ENCODE measurements at regions not wholly inside any gene's neighbourhood (a gene's known extent, or its start where the extent isn't known, plus 50 kb on each side); places are given as distances from the start of the nearest gene placed in this dataset.
A peak's percentile ranks its signal among the peaks of the same experiment; 100 is the strongest.

DNA sequence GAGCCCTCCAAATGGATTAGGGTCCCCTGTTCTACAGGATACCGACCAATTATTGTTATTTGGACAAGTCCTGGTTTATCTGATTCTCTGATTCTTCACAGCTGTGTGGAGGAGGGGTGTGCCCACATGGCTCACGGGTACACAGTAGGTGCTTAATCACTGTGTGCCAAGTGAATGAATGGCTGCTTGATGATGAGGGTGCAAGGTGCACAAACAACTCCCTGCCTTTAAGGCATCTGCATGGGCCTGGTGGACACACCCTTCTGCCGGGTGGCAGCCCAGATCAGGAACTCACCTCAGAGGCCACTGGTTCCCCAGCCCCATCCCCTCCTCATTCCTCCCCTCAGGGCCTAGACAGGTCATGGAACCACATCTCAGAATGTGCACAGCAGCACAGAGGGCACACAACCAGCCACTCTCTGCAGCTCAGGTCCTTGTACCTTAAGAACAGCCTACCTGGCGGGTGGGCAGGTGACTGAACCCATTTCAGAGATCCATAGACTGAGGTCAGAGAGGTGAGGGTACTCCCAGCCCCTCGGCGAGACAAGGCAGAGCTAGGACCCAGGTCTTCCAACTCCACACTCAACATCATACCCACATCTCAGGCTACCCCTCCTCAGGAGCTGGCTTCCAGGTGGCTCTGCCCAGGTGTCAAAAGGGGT, 50.3 kb downstream of the SHANK2 start:
- no peak for DNase-seq (ENCODE audit: extremely low read depth in 1 of 11, low read depth in 9 of 11, low spot score in 4 of 11)

- DNase-seq (ENCODE audit: extremely low read depth in 1 of 11, low read depth in 9 of 11, low spot score in 4 of 11): no peak
Observed at GRCh38 chr11:71201231-71201630, 51.1 kb downstream of the SHANK2 start.

DNA sequence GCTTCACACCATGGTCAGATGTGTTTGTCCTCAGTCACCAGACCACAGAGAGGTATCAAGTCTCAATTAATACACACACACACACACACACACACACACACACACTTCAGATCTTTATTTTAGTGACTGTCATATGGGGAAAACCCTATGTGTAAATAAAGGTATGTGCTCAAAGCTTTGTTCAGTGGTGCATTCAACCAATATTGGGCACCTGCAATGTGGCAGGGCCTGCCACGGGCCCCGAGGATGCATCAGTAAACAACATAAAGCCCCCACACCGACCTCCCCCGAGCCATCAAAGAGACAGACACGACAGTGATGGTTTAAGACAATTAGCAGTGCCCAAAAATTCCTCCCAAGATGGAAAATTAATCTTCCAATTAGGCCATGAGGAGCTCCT, 51.6 kb downstream of the SHANK2 start:
- DNase-seq (ENCODE audit: extremely low read depth in 1 of 11, low read depth in 9 of 11, low spot score in 4 of 11): no peak

DNA sequence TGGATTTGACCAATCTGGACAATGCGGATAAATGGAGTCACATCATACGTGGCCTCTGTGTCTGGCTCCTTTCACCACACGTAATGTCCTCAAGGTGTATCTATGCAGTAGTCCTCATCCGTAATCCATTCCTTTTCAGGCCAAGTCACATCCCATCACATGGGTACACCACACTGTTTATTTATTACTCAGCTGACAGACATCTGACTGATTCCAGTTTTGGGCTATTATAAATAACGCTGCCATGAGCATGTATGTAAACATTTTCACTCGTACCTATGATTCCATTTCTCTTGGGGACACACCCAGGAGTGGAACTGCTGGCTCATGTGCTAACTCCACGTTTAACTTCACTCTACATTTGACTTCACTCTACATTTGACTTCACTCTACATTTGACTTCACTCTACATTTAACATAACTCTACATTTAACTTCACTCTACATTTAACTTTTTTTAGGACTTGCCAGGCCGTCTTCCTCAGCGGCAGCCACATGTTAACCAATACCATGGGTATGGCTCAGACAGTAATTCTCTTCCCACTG, 52.1 kb downstream of the SHANK2 start:
- no peak for DNase-seq (ENCODE audit: extremely low read depth in 1 of 11, low read depth in 9 of 11, low spot score in 4 of 11)

GRCh38 chr11:71199226-71199820, 53.1 kb downstream of the SHANK2 start:
- peak in 3 of 11 donors; percentile 44 to 65 (median 50) for DNase-seq (ENCODE audit: extremely low read depth in 1 of 11, low read depth in 9 of 11, low spot score in 4 of 11)

GRCh38 chr11:71198823-71199165, 53.6 kb downstream of the SHANK2 start:
- no peak for DNase-seq (ENCODE audit: extremely low read depth in 1 of 11, low read depth in 9 of 11, low spot score in 4 of 11)

DNA sequence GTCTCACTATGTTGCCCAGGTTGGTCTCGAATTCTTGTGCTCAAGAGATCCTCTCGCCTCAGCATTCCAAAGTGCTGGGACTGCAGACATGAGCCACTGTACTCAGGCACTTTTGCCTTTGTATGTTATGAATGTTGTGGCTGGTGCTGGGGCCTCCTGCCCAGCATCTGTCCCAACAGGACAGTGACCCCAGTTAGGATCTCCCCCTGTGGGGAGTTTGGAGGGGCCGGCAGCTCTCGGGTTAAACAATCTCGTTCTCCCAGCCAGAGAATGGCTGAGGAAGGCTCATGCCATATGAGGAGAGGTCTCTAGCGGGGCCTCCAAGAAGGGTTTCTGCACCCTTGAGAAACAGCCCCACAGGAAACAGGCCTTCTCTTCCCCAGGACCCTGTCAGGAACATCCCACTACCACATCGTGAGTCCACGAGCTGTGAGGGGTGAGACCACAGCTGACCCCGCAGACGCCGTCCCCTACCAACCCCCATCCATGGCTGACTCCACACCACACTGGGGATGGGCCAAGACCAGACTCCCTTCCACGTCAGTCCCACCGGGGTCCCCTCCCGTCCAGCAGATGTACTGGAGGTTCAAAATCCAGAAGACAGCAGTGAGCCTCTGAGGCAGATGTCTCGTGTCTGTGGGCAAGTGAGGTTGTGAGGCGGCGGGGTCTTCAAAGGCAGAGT, 54.1 kb downstream of the SHANK2 start:
- no peak for DNase-seq (ENCODE audit: extremely low read depth in 1 of 11, low read depth in 9 of 11, low spot score in 4 of 11)

DNA sequence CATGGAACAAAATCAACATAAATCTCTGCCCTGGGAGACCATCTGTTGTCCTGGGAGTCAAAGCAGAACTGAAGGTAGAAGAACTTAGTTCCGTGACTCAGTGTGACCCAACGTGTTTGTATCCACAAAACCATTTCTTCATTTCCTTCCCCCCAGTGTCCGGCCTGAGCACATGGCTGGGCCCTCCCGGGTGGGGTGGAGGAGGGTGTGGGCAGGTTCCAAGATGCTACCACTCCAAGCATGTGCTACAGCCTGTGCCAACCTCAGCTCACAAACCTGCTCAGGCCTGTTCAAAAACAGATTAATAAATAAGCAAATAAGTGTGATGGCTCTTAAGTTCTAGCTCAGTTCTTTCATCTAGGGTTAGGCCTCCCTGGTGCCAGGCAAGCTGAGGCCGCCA, 55.3 kb downstream of the SHANK2 start:
- DNase-seq (ENCODE audit: extremely low read depth in 1 of 11, low read depth in 9 of 11, low spot score in 4 of 11): no peak

DNA sequence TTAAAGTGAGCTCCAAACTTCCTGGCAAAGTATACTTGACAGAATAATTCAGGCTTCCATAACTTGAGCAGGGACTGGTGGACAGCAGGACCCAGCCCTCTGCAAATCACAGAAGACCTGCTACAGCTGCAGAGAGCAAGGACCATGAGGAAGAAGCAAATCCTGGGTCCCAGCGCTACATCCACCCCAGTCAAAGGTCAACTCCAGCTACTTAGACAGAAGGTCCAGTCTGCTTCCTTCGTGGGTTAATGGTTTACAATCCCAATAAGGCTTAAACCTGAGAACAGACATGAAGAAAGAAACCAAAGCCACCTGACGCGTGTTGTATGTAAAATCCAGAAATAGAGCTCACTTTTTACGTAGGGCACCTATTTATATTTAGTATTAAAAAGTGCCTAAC, 57.7 kb downstream of the SHANK2 start:
- DNase-seq (ENCODE audit: extremely low read depth in 1 of 11, low read depth in 9 of 11, low spot score in 4 of 11): no peak

DNA sequence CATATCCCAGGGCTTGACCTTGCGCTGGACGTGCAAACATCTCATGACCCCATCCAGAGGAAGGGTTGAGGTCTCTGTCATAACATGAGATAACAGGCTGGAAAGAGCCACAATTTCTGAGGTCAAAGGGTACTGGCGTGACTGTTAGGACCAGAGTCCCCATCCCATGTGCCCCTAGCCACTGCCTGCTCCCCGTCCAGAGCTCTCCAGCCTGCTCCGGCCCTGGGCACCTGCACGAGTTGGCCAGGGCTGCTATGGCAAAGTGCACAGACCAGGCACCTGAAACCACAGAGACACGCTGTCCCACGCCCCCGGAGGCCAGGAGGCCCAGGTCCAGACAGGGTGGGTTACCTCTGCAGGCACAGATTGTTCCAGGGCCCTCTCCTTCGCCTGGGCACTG, 58.9 kb downstream of the SHANK2 start:
- no peak for DNase-seq (ENCODE audit: extremely low read depth in 1 of 11, low read depth in 9 of 11, low spot score in 4 of 11)

GRCh38 chr11:71192629-71193028, 59.7 kb downstream of the SHANK2 start:
- DNase-seq (ENCODE audit: extremely low read depth in 1 of 11, low read depth in 9 of 11, low spot score in 4 of 11): no peak

GRCh38 chr11:71191201-71191600, 61.2 kb downstream of the SHANK2 start:
- no peak for DNase-seq (ENCODE audit: extremely low read depth in 1 of 11, low read depth in 9 of 11, low spot score in 4 of 11)

- no peak for DNase-seq (ENCODE audit: extremely low read depth in 1 of 11, low read depth in 9 of 11, low spot score in 4 of 11)
Observed at GRCh38 chr11:71190551-71190950, 61.8 kb downstream of the SHANK2 start.

DNA sequence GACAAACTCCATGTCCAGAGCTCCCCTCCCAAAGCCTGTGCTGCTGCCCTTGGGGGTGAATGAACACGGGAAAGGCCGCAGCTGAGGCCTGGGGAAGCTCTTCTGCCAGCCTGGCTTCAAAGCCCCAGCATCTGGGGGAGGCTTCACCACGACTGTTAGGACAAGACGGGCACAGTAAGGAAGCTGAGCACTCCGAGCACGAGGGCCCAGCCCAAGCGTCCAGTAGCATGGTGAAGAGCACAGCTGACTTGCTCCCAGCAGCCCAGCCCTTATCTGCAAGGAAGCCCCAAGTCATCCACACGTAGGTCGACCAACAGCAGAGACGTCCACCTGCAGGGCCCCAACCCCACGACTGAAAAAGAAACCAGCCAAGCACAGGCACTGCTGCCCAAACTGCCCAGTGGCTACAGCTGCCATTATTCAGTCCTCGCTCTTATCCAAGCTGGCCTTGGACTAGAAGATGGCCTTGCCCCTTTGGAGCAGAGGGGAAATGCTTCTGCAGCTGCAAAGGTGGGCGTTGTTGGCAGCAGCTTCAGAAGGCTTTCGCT, 62.5 kb downstream of the SHANK2 start:
- DNase-seq (ENCODE audit: extremely low read depth in 1 of 11, low read depth in 9 of 11, low spot score in 4 of 11): no peak

GRCh38 chr11:71188886-71189767, 63.2 kb downstream of the SHANK2 start:
- no peak for DNase-seq (ENCODE audit: extremely low read depth in 1 of 11, low read depth in 9 of 11, low spot score in 4 of 11)

DNA sequence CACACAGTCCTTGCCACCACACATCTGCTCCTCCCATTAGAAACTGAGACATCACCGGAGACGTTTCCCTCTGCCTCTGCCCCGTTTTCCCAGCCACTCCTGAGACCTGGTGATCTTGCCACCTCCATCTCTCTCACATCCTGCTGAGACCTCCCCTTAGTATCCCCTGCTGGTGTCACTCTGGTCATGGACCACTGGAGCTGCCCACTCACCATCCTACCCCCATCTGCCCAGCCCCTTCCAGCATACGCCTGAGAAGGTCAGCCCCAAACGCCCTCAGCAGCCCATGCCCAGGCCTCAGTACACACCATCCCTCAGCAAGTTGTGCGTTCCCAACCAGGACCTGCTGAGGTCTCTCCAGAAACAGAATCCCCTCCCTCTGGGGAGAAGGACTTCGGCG, 64.3 kb downstream of the SHANK2 start:
- DNase-seq (ENCODE audit: extremely low read depth in 1 of 11, low read depth in 9 of 11, low spot score in 4 of 11): no peak

DNA sequence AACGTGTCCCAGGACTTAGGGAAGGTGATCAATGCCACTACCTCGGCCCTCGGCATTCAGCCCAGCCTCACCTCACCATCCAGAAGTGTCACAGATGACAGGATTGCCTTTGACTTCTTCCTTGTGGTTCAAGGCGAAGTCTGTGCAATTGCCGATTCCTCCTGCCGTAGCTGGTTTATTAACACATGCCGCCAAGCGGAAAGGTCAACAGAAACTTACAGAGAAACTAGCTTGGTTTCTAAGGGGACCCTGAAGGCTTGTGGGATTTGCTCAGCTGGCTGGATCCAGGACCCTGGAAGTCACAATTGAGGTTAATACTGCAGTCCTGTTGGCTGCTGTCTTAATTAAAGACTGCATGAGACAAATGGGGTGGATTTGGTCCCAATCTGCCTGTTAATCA, 65.6 kb downstream of the SHANK2 start:
- peak in 1 of 11 donors; percentile 53 for DNase-seq (ENCODE audit: extremely low read depth in 1 of 11, low read depth in 9 of 11, low spot score in 4 of 11)

- no peak for DNase-seq (ENCODE audit: extremely low read depth in 1 of 11, low read depth in 9 of 11, low spot score in 4 of 11)
Observed at GRCh38 chr11:71185411-71185810, 67.0 kb downstream of the SHANK2 start.

Measured in renal cortex interstitium (tissue), 11 donors.